SH-SY5Y (cell line): ENCODE measurements at regions not wholly inside any gene's neighbourhood (a gene's known extent, or its start where the extent isn't known, plus 50 kb on each side); places are given as distances from the start of the nearest gene placed in this dataset.

Experiments
- GATA2 ChIP-seq: IDR thresholded peaks from 2 replicates; pipeline ENCODE4 v1.6.1; 2011; ENCODE audit warnings: mild to moderate bottlenecking, low read depth, low read length
- GATA3 ChIP-seq: IDR thresholded peaks from 2 replicates; pipeline ENCODE4 v1.6.1; 2011; ENCODE audit warnings: low read depth, mild to moderate bottlenecking, low read length, moderate library complexity

DNA sequence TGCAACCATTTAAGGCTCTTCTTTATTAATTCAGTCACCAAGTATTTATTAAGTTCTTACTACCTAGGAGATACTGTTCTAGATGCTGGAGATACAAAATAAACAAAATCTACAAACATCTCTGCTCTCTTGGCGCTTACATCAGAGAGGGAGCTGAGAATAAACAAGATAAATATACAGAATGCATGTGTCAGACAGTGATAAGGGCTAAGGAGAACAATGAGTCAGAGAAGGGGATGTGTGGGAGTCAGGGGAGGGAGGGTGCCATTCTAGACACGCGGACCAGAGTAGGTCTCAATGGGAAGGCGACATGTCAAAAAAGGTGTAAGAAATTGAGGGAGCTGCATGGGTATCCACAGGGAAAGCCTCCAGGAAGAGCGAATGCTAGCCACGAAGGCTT is 393.2 kb downstream of the RWDD3 start:
- no peak for TF ChIP-seq GATA3
- no peak for TF ChIP-seq GATA2

DNA sequence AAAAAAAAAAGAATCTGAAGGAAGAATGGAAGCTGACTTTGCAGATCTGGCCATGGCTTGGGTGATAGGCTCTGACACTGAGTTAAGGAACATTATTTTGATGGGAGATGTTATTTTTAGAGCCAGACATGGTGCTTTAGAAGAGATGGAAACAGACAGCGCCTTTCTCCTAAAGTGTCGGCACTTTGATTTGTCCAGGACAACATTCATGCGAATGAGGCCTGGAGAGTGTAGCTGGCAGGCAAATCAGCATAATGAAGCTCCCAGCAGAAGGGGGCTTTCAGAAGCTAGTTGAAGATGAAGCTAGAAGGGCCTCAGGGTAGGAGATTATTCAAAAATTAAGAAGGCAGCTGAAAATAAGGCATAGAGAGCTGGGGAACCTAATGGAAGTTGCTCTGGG is 397.7 kb downstream of the RWDD3 start:
- TF ChIP-seq GATA2 (no peak), GATA3 (no peak)

- TF ChIP-seq GATA3 (no peak), GATA2 (no peak)
These were observed 401.8 kb downstream of the RWDD3 start for GRCh38 chr1:95635811-95636210.

GRCh38 chr1:95636897-95637296 is 402.9 kb downstream of the RWDD3 start:
- peak; percentile 88 for TF ChIP-seq GATA2
- peak; percentile 54; the same call in 1 of the 2 replicates for TF ChIP-seq GATA3

DNA sequence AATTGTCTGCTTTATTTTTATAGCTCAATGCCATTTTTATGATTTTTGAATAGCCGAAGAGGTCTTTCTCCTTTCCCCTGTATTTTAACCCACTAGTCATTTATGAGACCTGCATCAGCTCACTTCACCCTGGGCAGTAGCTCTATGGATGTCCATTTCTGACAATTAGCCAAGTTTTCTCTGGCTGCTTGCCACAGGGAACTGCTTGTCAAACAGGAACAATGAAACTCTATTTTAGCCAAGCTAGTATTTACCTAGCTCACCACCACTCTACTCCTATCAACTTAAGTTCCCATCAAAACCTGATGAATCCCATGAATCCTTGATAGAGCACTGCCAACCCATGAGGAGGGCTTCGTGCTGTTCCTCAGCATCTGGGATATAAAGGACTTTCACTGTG is 406.7 kb downstream of the RWDD3 start:
- TF ChIP-seq GATA3: no peak
- no peak for TF ChIP-seq GATA2

- TF ChIP-seq GATA2 (0 out of 2 replicates have a peak, but pooled peaks have one; percentile 32), GATA3 (no peak)
These were observed 407.4 kb downstream of the RWDD3 start for GRCh38 chr1:95641386-95641785.

DNA sequence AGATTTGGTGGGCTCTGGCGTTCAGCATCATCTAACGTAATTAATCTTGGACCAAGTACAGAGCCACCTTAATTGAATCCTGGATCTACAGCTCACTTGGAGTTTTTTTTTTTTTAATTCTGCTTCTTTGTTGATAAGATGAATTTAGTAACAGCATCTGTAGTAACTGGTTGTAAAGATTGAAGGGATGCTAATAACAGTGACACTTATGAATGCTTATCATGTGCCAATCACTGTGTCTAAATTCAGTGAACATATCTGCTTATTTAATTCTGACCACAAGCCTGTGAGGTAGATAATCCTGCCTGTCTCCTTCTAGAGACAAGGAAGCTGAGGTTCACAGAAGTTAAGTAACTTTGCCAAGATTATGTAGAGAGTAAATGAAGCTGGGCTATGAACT is 408.0 kb downstream of the RWDD3 start:
- TF ChIP-seq GATA3: no peak
- TF ChIP-seq GATA2: 0 out of 2 replicates have a peak, but pooled peaks have one; percentile 21

DNA sequence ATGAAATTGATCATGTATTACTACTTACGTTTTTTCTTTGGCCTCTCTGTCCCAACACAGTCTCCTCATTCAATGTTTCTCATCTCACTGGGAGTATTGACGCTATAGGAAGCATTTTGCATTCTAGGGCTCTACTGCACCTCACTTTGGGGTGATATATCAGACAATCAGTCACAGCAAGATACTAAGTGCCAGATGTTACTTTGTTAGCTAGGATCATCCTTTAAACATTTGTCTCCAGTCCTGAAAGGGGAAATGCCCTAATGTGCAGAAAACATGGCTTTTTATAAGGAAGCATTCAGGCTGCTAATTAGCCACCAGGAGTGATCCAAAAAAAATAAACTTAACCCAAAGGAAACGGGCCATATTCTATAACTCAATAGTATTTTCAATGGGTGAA is 409.1 kb downstream of the RWDD3 start:
- TF ChIP-seq GATA3 (no peak), GATA2 (no peak)

DNA sequence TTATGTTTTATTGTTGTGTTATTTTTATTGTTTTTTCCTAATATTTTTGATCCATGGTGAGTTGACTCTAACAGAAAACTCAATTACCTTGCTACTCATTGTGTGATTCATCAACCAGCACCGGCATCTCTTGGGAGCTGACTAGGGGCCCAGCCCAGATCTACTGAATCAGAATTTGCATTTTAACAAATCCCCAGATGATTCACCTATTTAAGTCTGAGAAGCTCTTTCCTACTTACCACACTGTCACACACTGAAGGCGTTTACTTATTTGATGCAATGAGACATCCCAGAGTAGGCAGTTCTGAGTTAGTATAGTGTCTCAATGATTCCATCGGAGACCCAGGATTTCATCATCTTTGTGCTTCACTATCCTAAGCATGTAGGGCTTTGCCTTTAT is 416.6 kb downstream of the RWDD3 start:
- TF ChIP-seq GATA2 (no peak), GATA3 (no peak)

- no peak for TF ChIP-seq GATA3
- TF ChIP-seq GATA2: peak; percentile 26; the same call in 1 of the 2 replicates
These were observed 418.5 kb downstream of the RWDD3 start for GRCh38 chr1:95652423-95652965.

DNA sequence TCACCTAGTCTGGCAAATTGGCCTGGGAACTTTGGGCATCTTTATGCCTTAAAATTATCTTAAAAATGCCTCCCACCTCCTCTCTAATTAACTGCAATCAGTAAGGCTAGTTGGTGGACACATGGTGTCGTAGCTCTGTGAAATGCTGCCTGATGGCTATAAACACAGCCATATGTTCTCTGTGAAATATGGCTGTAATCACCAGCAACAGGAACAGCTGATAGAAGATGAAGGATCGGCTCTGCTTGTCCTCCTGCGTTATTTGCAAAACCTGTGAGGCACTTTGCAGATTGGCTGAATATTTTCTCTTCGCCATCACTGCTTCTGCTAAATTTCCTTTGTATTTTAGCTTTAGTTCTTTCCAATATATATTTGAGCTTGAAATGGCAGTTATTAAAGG is 419.6 kb downstream of the RWDD3 start:
- no peak for TF ChIP-seq GATA3
- TF ChIP-seq GATA2: peak; percentile 54

DNA sequence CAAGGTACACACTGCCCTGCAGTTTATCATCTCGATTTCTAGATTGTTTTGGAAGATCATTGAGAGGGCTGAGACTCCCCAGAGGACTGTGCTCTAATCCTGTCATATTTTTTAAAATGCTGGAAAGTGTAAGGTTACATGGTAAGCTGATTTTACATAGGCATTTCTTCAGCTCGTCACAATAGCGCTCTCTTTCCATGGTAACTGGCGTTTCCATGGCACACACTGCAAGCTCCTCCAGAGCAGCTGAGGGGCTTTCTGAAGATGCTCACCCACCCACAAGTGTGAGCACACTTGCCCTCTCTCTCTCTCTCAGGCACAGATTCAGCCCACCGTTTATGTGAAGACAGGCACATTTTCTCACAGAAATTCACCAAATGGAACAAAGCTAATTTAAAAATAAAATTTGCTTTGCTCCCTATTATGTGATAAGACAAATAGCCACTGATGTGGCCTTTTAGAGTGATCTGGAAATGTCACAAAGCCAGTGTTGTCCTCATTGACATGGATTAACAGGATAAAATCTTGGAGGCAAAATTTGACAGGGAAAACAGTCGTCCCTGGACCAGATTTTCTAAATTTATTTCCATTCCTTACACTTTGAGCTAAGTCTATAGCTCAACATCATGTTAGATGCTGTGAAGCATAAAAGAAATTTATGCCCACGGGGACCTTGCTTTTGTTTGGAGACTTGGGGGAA is 421.5 kb downstream of the RWDD3 start:
- peak; percentile 55 for TF ChIP-seq GATA2
- peak; percentile 70 for TF ChIP-seq GATA3

GRCh38 chr1:95657248-95657647 is 423.2 kb downstream of the RWDD3 start:
- TF ChIP-seq GATA2: no peak
- TF ChIP-seq GATA3: no peak

- TF ChIP-seq GATA3 (no peak), GATA2 (no peak)
These were observed 425.2 kb downstream of the RWDD3 start for GRCh38 chr1:95659166-95659565.

DNA sequence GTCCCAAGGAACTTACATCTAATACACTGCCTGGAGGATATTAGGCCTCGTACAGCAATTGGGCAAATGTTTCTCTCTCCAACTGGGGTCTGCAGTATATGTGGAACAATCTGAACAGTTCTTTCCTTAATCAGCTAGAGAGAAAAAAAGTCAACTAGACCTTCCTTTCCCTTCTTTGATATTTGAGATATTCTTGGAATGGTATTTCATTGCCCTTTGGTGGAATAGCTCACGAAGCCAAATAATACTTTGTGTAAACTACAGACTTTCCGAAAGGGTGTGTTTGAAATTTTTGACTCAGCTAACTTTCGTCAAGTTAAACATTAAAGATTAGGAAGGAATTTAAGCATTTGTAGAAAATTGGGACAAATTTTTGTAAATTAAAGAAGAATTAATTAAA is 425.6 kb downstream of the RWDD3 start:
- TF ChIP-seq GATA2: no peak
- TF ChIP-seq GATA3: no peak

DNA sequence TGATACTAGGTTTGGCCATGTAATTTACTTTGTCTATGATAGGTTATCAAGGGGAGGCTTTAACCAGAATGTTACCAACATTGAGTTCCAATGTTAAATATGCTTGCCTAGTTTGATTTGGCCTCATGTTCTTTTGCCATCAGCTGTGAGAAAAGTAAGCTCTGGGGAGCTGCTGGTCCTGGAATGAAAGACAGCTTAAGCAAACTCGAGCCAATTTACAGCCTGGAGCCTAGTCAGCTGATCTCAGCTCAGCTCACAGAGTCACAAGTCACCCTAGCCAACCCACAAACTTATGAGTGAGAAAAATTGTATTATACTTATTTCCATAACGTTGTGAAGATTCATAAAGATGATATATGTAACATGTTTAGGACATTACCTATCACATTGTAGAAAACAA is 426.7 kb downstream of the RWDD3 start:
- no peak for TF ChIP-seq GATA2
- TF ChIP-seq GATA3: no peak
